Activated CD8-positive, alpha-beta memory T cell treated with anti-CD3 and anti-CD28 coated beads, Interleukin-2, amount 50 U/mL, for 1 hour (primary cell): ENCODE measurements at regions not wholly inside any gene's neighbourhood (a gene's known extent, or its start where the extent isn't known, plus 50 kb on each side); places are given as distances from the start of the nearest gene placed in this dataset.

Source experiments
- DNase-seq: peaks from one replicate; pipeline ENCODE4 v3.0.0-alpha.2; 2020; ENCODE audit errors: extremely low read depth

GRCh38 chr10:21172930-21173801 is 276.1 kb upstream of the NEBL start:
- no peak for DNase-seq

- DNase-seq, result no peak
These were observed 275.4 kb upstream of the NEBL start for GRCh38 chr10:21172542-21172929.

- no peak for DNase-seq
These were observed 274.9 kb upstream of the NEBL start for GRCh38 chr10:21171936-21172541.

- DNase-seq, result no peak
These were observed 274.3 kb upstream of the NEBL start for GRCh38 chr10:21171197-21171935.

DNA sequence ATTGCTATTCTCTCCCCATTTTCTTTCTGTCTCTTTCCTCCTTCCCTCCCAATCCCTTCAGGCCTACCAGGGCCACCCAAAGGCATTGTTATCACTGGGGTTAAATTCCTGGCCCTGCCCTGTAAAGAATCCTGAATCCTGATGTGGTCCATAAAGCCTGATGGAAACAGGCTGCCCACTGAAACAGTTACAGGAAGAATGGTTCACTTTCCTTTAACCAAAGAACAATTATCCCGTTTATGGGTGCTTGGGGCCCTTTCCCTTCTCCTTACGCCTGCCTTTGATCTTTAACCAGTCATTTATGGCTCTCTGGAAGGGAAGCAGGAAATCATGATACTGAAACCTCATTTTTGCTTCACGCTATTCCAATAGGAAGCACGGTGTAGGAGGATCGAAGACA is 273.1 kb upstream of the NEBL start:
- DNase-seq, result no peak

GRCh38 chr10:21169271-21169670 is 272.2 kb upstream of the NEBL start:
- no peak for DNase-seq

DNA sequence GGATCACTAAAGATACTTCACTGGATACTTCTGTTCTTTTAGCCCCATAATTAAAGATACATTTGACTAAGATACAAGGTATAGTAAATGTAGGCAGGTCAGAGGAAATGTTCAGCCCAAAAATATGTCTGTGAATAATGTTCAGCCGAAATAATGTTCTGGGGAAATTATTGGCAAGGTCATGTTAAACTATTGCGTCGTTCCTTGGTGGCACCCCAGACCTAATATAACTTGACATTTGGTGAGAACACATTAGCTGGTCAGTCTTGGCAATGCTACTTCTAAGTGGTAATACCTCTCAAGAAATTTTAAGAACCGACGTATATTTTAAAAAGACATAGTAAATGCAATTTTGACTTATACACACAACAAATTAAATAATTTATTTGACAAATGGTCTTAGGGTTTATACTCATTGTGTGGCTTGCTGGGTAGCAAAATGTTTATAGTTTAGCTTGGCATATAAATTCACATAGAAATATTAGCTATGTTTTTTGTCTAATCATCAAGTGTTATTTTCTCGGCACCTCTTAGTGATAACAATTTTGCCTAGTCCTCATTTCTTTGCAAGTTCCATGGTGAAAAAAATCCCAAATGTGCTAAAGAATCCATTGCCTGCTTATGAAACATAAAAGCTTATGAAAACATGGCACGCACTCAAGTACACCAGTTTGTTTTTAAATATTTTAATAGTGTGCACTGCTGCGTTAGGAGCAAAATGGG is 270.3 kb upstream of the NEBL start:
- DNase-seq, result no peak

DNA sequence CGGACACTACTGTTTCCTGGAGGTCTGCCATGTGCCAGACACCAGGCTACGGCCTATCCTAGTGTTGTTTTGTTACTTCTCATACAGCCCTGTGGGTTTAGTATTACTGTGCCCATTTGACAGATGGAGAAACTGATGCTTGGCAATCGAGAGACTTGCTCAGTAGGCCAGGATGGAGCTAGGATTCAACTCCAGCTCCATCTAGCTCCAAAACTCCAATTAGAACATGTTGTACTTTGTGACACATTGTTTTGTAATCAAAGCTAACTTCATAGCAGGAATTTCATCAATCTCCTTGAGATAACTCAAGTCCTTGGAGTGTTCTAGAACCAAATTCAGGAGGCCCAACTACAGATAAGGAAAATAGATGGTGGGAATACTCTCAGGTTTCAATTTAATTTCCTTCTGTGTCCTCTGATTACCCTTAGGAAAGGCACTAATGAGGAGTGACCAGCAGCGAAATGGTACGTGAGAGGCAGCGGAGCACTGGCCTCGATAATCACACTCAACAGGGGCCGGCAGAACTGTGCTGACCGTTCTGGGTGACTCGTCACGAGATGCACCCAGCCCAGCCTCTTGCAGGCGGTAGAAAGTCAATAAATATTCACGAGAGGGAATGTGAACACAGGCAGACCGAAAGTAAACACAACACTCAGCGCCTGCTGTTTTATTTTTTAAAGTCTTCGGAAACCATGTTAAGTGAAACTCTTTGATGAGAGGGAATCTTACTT is 269.6 kb upstream of the NEBL start:
- DNase-seq, result no peak

- no peak for DNase-seq
These were observed 268.4 kb upstream of the NEBL start for GRCh38 chr10:21165489-21165888.

- no peak for DNase-seq
These were observed 267.6 kb upstream of the NEBL start for GRCh38 chr10:21164687-21165086.

GRCh38 chr10:21162948-21163347 is 265.8 kb upstream of the NEBL start:
- no peak for DNase-seq

DNA sequence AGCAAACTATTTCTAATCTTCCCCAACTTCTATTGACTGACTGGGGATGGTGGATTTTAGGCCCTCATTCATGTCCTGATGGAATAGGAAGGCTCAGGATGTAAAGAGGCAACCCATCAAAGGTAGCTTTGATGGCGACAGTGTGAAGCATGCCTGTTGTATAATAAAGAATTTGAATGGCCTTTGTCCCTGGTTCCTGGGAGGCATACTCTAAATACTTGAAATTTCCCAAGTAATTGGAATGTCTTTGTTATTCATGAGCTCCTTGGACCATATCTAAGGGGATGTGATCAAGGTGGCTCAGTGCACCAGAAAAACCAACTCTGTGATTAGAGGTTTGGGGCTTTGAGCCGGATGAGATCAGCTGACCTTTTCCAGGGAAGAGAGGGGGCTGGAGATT is 264.5 kb upstream of the NEBL start:
- no peak for DNase-seq

DNA sequence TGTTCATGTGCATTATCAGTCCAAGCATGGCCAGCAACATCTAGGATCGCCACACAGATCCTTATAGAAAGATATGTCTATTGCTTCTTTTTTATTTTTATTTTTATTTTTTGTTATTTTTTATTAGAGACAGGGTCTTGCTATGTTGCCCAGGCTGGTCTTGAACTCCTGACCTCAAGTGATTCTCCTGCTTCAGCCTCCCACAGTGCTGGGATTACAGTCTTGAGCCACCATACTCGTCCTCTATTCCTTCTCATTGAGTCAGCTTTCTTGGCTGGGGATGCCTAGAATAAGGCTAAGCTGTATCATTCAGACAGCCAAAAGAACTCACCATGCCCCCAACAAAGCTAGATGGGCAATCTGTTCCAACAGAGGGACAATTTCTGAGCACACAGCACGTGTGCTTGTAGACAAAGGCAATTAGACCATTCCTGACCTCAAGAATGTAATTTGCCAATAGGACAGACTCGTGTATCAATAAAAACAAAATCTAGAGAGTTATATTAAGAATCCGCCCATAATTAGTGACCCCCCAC is 264.0 kb upstream of the NEBL start:
- no peak for DNase-seq

GRCh38 chr10:21160116-21160515 is 263.0 kb upstream of the NEBL start:
- no peak for DNase-seq

DNA sequence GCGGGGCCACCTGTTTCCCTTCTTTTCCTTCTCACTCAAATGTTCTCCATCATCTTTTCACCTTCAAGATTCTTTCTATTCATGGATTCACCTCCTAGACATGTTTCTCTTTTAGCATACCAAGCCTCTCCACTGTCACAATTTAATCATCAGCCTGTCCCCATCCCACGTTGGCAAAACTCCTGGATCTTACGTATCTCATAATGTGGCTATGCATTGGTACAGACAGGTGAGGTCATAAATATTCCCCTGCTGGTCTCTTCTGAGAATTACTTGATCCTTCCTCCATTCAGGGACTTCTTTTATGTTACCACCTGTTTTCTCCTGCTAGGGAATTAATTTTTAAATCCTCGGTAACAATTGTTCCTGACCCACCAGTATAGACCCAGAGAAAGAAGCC is 262.6 kb upstream of the NEBL start:
- no peak for DNase-seq

DNA sequence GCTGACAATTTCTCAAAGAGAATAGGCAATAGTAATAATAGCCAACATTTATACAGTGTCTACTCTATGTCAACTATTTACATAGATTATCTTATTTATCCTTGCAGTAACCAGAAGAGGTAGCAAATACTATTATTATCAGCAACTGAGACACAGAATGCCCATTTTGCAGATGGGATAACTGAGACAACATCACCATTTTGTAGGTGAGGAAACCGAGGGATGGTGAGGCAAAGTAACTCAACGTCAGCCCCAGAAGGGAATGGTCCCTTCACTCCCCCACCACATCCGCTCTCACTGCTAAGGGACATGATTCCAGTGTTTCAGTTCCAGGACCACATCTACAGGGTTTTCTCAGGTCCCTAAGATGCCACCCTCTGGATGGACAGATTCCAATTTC is 261.2 kb upstream of the NEBL start:
- DNase-seq, result no peak

GRCh38 chr10:21157664-21158063 is 260.6 kb upstream of the NEBL start:
- DNase-seq, result no peak

DNA sequence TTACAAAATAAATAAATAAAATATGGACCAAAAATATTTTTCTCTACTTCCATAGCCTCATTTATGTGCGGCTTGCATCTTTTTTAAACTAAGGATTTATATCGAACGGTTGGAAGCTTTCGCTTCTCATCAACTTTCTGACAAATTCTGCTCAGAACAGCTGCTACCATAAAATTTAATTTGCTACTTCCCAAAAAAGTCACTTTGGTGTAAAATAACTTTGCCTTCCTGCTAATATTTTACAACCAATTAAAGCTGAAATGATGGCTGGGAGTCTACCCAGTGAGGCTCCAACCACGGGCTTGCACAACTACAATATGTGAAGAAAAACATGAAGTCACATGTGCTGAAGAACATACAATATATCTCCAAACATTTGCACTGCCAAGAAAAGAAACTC is 253.1 kb upstream of the NEBL start:
- no peak for DNase-seq

DNA sequence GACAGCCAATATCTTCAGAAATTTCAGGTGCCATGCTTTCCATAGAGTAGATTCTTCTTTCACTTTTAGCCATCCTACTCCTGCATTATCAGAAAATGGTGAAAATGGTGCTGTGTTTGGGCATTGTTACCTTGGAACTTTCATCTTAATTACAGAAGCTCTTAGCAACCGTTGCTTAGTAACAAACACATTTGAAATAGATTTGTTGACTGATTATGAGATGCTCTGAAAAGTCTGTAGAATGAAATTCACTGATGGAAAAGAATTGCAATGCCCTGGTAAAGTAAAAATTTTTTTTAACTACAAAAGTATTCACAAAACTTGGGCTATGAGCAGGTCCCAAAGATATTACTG is 249.3 kb upstream of the NEBL start:
- no peak for DNase-seq

DNA sequence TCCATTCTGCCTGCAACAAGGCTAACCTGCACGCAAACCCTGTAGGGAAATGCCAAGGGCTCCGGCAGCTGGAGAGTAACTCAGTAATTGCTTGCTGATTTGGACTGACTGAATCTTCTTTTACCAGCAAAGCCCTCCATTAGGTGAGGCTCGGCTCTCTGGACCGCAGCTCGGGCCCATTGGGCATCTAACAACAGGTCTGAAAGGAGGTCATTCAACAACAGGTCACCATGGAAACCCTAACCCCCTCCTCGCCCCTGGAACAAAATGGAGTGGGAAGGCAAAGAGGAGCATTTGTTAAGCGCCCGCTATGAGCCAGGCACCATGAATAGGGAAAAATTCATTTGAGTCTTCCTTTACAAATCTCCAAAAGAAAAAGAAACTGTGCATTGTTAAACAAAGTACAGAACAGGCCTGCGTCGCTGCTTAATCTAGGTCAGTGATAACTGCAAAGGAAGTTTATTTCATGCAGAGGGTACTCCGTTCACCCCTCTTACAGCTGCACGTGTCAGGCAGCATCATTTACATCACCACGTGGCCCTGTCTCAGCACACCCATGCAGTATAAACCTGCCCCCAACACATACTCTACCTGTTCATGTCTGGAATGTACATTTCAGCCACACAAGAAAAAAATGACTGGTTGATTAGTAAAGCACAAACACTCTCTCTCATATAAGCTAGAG is 248.8 kb upstream of the NEBL start:
- no peak for DNase-seq

DNA sequence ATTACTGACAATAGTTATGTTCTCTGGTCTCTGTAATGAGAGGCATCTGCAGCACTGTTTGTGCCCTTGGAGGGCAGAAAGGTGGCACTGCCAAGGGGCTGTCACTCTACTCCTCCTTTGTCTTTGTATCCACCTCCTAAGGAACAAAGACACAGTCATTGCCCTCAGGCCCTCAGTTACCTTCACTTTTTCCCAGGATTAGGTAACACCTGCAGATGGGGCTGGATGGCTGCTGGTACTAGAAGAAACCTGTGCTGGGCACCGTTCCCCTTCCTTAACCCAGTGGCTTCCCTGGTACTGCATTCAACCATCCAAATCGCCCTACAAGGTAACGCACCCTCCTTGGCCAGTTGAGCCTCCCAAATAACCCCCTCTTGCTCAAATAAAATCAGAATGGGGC is 246.9 kb upstream of the NEBL start:
- no peak for DNase-seq
